HG03558 (cell line): ENCODE measurements at regions not wholly inside any gene's neighbourhood (a gene's known extent, or its start where the extent isn't known, plus 50 kb on each side); places are given as distances from the start of the nearest gene placed in this dataset.
"Not testable (repeated sequence)": the region's sequence is repeated elsewhere in the genome, so short reads cannot be mapped to it uniquely, and the experiment has no call there.

ENCODE experiments used
- ATAC-seq: cut with Tn5 transposase; IDR thresholded peaks from one replicate; pipeline ENCODE4 v1.9.1; 2021; ENCODE audit warnings: moderate number of reproducible peaks; ENCODE audit not compliant: unreplicated experiment; ENCODE audit errors: extremely low read depth

DNA sequence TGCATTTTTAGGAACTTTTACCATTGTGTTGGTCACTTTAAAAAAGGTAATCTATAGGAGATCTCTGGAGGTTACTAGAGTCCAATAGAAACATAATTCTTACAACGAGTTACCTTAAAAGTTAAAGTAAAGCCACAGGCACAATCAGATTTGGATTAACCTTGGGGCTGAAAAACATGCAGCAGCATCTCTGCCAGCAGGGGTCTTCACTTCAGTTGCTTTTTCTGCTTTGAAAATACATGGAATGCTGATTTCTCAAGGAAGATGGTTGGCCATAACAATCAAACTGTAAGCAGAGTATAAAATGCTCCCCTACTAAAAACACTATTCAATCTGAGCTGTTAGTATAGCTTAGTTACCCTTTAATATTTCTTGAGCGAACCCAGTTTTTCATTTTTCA lies 1072.3 kb upstream of the PCDH10 start:
- ATAC-seq: no peak

DNA sequence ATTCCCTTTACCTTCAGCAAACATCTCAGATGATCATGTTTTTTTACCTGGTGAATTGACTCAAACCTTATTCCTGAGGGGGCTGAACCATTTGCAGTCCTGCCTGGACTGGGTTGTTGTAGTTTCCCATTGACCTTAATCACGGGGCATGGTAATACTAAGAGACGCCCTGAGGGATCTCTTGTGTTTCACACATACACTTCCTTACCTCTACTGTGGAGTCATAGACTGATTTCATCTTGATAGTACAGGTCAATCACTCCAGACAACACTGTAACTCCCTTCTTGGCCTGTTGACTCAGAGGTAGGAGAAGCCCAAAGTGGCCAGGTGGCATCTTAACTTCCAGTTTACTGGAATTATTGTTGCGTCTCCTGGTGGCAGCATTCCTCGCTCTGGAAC lies 1064.0 kb upstream of the PCDH10 start:
- no peak for ATAC-seq

DNA sequence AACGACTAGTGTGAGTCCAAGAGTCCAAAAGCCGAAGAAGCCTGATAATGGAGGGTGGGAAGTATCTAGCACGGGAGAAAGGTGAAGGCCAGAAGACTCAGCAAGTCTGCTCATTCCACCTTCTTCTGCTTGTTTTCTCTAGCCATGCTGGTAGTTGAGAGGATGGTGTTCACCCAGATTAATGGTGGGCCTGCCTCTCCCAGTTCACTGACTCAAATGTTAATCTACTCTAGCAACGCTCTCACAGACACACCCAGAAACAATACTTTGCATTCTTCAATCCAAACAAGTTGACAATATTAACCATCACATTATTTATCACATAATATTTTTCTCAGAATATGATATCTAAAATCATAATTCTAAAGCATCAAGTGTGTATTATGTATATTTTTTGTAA lies 1055.1 kb upstream of the PCDH10 start:
- ATAC-seq: no peak

DNA sequence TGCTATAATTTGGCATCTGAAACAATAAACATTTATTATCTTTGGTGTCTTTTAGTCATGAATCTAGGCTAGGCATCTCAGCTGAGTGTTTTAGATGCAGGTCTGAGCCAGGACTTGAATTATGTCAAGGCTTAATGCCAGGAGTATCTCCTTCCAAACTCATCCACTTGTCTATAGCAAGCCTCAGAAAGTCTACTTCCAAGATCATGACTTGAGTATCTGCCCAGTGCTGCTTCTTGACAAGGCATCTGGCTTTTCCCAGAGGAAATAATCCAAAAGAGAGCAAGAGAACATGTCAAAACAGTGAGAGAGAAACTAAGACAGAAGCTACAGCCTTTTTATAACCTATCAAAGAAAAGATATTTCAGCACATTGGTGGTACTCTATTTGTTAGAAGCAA lies 1052.1 kb upstream of the PCDH10 start:
- no peak for ATAC-seq

DNA sequence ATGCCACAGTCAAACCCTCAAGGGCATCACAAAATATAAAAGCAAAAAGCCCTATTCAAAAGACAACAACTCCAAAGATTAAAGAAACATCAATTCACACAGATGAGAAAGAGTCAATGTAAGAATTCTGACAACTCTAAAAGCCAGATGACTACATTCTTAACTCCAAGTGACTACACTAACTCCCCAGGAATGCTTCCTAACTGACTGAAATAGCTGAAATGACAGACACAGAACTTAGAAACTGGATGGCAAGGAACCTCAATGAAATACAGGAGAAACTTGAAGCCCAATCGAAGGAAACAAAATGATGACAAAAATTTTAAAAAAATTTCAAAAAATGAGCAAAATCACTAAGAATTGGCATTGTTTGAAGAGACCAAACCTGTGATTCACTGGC lies 1047.6 kb upstream of the PCDH10 start:
- no peak for ATAC-seq

DNA sequence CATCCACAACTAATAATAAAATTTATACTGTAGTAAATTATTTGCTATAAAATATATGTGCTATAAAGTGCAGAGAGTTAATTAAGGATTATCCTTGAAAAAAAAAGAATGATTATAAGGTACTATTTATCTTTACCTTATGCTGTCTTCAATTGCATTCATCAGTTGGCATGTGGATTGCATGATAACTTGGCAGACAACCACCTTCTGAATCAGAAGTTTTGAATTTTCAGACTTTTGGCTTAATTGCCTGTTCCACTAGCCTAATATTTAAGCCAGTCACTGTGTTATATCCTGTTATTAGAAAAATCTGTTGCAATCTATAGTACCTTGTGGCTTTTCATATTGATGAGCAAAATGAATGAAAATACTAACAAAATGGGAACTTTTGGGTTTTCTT lies 1040.3 kb upstream of the PCDH10 start:
- no peak for ATAC-seq

DNA sequence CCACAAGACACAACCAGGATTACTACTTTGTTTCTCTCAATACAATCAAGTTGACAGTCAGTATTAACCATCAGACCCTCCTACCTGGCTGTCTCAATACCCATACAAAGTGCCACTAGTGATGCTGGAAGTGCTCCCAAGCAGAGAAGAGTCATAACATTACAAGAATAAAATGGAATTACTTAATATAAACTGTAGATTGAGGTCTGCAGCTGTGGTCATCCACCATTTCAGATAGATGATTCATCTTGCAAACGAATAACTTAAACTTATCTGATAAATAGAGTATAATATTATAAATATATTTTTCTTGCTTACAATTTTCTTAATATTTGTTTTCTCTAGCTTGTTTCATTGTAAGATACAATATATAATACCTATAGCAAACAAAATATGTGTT lies 1034.2 kb upstream of the PCDH10 start:
- no peak for ATAC-seq

DNA sequence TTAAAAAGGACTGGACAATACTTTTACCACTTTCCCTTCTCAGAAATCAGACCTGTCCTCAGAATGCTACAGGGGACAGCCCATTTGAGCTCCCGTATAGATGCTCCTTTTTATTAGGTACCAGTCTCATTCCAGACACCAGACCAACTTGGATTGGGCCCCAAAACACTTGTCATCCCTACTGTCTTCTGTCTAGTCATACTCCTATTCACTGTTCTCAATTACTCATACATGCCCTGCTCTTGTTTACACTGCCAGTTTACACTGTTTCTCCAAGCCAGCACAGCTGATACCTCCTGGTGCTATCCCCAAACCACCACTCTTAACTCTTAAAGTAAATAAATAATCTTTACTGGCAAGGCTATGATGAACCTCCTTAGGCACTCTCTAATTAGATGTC lies 1026.4 kb upstream of the PCDH10 start:
- ATAC-seq: not testable (repeated sequence)

DNA sequence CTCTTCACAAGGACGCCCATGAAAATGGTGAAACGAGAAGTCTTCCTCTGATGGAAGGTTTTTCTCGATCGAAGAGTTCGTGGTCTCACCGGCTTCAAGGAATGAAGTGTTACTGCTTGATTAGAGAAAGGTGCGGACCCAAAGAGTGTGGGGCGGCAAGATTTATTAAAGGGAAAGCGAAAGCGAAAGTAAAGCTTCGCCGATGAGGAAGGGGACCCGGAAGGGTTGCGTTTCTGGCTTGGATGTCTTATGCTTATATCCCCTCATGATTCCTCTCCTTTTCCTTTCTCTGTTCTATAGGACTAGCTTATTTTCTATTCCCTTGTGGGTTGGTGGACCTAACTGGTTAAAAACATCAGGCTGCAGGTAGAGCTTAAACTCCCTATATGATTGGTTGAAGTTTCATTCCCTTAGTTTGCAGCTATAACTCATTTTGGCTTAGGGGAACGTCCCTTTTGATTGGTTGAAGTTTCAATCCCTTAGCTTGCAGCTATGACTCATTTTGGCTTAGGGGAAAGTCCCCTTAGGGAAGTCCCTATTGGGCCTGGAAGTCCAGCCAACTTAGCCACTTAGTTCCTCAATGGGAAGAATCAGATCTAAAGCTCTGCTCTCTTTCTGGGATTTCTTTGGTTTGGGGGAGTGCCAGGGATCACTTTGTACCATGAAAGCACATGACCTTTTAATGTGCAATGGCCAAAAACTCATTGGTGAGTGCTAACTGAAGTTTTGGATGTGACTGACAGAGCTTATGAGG lies 1025.0 kb upstream of the PCDH10 start:
- no peak for ATAC-seq

DNA sequence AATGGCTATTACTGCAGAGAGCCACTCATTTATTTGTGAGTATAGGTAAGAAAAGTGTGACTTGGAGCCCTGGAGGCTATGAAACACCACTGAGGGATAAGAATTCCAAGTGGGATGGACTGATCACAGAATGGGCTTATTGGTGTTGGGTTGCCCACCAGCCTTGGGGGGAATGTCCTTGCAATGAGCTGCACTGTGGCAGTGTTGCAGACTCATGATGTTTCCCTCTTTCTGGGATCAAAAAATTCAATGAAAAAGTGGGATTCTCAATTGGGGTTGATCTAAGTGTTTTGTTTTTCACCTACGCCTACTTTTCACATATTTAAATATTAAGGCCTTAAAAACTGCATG lies 1024.5 kb upstream of the PCDH10 start:
- no peak for ATAC-seq

DNA sequence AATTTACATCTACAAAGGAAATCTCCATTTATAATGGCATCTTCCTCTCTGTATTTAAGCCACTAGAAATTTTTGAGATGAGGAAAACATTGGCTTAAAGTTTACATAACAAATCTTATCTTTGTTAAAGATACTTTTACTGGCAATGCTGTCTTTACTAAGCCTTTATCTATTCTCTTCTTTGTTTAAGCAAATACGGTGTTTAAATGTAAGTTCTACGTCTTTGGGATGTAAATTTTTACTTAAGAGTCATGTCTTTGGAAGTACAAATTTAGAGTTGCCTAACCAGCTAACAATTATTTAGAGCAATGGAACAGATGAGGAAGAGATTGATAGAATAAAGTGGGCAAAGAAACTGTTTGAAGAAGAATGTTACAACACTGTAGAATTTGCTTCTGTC lies 1024.0 kb upstream of the PCDH10 start:
- no peak for ATAC-seq

DNA sequence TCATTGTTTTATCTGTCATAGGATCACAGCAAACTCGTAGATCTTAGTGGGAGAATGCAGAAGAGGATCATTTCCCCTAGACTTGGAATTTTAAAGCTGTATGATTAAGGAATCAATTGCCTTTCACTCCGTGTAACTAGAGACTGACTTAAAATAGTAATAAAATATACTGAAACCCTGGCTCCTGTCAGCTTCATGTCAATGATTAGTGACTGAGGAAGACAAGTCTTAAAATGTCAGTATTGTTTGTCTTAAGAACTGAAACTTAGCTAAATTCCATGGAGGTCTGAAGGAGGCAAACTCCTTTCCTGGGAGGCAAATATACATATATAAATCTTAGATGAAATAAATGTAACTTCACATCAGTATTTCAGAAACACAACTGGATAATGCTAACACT lies 1016.7 kb upstream of the PCDH10 start:
- ATAC-seq: no peak

DNA sequence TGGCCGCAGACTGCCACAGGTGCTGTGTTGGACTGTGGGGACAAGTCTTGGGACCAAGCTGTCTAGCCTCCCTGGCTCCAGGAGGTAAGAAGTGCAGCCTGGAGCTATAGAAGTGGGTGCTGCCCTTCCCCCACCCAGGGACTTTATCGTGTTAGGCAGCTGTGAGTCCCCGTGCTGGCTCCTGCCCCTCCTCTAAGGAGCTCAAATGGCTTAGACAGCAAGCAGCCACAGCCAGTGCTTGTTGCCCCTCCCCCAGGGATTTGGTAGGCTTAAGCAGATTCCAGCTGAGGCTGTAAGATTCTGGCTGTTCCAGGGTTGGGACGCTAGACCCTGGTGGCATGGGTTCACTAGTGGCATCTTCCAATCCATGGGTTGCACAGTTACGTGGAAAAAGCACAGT lies 979.4 kb upstream of the PCDH10 start:
- no peak for ATAC-seq

DNA sequence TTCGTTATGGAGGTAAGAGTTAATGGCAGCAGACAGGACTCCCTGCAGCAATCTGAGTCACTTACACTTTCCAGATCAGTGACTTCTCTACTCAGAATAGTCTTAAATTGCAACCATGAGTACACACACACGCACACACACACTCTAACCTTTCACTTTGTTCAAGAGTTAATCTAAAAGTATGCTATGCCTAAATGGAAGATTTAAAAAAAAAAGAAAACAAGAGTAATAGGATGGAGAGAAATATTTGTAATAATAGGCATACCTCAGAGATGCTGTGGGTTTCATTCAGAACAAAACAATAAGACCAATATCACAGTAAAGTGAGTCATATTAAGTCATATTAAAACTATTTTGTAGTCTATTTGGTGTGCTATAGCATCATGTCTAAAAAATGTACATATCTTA lies 969.1 kb upstream of the PCDH10 start:
- ATAC-seq: no peak

DNA sequence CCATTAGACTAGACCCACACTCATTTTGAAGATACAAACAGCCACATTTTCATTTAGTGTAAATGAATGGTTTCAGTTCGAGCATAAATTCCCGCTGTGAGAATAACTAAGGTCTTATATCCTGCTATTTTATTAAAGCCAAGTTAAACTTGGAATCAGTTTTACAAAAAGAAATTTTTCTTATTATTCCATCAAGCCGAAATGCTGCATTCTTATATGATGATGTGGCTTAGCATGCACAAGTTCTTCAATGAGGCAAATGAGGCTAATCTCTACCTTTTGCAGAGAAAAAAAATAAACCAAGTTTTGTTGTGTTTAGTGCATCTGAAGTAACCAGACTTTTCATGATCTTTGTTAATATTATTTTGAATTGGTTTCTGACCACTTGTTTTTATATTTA lies 953.9 kb upstream of the PCDH10 start:
- ATAC-seq: no peak

DNA sequence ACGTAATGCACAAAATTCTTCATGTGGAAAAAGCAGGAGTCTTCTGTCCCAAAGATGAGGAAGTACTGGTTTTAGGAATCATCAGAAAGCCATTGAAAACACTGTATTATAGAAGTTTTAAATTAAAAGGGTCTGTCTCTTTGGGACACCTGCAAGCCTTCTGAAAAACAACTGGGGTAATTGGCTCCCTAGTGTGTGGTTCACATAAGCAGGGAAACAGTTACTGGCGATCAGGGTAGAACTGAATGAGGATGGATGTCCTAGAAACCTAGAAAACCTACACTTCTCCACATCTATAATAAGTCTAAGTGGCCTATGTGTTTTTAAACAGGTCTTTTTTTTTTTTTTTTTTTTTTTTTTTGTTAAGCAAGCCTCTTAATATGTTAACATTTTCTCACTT lies 945.5 kb upstream of the PCDH10 start:
- ATAC-seq: no peak

DNA sequence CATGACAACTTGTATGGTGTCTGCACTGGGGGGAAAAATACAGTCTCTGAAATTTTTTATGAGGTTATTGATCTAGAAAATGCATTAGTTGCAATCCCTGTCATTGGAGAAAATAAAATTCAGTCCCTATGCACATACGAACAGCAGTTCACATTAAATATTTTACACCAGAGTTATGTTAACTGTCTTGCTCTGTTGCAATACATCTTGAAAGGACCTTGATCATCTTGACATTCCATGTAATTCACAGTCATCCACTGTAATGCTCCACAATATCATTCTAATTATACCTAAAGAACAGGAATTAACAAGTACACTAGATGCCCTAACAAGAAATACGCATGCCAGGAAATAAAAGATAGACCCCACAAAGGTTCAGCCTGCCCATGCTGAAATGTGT lies 934.6 kb upstream of the PCDH10 start:
- no peak for ATAC-seq

DNA sequence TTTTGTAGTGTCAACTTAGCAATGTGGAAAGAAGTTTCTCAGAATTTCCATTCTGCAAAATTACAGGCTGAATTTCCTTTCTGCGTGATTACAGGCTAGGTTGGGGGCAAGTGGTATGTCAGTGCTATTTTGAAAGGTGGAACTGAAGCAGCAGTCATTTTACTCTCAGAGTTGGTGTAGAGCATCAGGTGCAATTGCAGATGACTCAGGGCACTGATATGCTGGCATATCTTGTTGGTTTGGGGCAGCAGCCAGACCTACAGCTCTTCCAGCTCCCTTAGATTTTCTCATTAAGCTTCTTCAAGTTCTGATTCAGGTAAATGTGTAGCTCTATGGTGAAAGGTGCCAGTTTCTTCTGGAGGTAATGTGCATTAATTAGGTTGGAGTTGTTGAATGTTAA lies 930.7 kb upstream of the PCDH10 start:
- ATAC-seq: no peak

DNA sequence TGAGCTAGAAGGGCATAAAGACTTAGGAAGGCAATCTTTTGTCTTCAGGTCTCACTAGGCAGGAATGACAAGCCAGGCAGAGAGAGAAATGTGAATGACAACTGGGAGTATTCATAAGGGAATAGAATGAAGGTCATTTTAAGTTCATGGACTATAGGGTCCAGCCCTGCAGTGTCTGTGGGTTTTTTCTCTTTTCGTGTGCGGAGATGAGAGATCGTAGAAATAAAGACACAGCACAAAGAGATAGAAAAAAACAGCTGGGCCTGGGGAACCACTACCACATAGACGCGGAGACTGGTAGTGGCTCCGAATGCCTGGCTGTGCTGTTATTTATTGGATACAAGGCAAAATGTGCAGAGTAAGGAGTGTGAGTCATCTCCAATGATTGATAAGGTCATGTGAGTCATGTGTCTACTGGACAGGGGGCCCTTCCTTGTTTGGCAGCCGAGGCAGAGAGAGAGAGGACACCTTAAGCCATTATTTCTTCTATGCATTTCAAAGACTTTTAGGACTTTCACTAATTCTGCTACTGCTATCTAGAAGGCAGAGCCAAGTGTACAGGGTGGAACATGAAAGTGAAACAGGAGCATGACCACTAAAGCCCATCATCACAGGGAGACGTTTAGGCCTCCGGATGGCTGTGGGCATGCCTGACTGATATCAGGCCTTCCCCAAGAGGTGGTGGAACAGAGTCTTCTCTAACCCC lies 921.8 kb upstream of the PCDH10 start:
- ATAC-seq: no peak

DNA sequence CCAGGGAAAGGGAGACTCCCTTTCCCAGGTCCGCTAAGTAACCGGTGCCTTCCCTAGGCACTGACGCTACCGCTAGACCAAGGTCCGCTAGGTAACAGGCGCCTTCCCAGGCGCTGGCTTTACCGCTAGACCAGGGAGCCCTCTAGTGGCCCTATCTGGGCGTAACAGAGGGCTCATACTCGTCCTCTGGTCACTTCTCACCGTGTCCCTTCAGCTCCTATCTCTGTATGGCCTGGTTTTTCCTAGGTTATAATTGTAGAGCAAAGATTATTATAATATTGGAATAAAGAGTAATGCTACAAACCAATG lies 921.3 kb upstream of the PCDH10 start:
- ATAC-seq: not testable (repeated sequence)

DNA sequence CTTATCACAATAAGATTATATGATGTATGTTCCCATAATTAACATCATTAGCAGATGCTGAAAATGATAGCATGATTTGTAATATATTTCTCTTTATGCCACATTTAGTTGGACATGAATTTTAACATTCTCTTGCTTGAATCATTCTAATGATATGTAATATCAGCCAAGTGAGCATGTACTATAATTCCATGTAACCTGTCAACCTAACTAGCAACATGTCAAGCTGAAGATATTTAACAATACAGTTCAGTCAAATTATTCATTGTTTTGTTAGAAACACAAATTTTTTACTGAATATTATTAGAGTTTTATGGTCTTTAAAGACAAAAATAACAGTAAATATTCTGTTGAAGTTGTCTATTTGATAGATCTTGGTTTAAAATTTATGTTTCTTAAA lies 920.4 kb upstream of the PCDH10 start:
- ATAC-seq: no peak

DNA sequence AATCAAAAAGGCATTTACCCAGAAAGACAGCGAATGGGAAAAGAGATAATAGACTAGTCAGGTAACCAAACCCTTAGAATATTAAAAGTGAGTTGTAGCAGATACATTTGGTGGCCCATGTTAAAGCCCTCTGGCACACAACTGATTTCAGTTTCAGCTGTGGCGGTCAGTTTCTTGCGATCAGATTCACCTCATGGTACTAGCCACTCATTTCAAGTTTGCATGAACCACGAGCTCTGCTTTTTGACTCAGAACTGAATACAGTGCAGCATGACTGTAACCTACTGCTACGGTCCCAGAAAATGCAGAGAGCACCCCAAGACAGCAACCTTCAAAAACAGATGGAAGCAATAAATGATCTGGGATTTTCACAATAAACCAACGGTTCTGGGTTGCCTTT lies 919.1 kb upstream of the PCDH10 start:
- ATAC-seq: no peak
